Stimulated activated CD4-positive, alpha-beta T cell treated with anti-CD3 and anti-CD28 coated beads, Interleukin-2, amount 100 ng/mL, for 4 hours (primary cell): ENCODE measurements at regions not wholly inside any gene's neighbourhood (a gene's known extent, or its start where the extent isn't known, plus 50 kb on each side); places are given as distances from the start of the nearest gene placed in this dataset.
A peak's percentile ranks its signal among the peaks of the same experiment; 100 is the strongest.

Experiments used
- DNase-seq: peaks from one replicate; pipeline ENCODE4 v3.0.0-alpha.2; 2020; ENCODE audit warnings: low read depth

DNA sequence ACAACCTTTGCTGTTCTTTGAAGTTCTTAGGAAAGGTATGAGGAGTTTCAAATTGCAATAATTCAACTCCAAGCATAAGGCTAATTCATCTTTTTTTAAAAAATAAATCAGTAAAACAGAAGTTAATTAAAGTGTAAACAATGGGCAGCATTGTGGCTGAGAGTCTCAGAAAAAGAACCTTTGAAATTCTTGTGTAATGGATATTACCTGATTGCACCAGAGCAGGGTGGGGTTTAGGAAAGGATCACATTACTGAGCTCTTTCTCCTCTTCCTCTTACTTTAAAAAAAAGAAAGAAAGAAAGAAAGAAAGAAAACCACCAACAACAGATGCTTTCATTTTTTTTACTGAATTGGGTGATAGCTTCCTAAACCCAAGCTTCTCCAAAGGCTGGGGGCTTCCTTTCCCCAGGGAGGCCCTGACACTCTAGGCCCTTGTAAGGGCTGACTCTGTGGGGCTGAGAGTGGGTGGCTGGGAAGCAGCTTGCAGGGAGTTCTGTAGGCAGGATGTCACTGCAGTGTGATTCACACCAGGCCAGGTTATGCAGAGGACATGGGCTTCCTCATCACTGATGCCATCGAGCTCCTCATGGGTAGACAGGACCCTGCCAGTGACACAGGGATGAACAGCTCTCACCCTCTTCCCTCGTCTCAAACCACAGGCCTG lies 564.5 kb downstream of the FGF9 start:
- DNase-seq: peak; percentile 8

DNA sequence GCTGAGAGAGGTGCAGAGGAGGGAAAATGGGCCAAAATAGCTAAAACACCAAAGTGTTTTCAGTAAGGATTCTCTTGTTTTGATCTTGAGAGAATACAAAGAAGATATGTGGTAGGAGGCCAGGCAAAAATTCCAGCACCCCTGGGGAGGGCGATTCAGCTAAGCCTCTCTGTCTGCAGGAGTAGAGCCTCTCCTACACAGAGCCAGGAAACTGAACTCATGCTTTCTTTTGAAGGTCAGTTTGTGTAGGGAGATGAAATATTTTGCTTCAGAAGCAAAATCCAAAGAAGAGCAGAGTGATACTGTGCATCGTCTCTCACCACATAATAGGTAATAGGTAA lies 565.0 kb downstream of the FGF9 start:
- DNase-seq: no peak

DNA sequence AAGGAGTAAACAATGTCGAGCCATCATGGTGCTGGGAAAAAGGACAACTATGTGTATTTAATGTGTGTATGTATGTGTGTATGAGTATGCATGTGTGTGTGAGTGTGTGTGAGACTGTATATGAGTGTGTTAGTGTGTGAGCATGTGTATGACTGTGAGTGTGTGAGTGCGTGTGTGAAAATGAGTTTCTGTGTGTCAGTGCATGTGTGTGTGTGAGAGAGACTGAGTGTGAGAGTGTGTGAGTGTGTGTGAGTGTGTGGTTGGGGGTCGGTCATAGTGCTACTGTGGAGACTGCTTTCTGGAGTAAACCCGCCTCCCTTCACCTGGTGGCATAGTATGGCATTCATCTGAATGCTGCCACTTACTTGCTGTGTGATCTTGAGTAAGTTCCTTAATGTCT lies 567.4 kb downstream of the FGF9 start:
- no peak for DNase-seq

DNA sequence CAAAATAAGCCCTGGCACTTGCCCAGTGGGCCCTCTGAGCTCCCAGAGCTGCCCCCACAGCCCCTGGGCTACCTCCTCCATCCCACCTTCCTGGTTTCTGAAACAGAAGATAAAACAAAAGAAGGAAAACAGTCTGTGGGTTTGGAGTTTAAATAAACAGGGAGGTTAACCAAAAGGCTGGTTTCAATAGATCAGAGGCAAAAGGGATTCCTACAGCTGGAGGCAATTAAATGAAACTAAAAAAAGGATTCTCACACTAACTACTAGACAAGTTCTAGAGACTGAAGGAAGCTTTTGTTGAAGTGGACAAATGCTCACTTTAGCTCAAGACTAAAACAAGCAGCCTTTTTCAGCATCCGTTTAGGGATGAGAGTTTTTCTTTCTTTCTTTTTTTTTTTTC lies 569.8 kb downstream of the FGF9 start:
- no peak for DNase-seq

DNA sequence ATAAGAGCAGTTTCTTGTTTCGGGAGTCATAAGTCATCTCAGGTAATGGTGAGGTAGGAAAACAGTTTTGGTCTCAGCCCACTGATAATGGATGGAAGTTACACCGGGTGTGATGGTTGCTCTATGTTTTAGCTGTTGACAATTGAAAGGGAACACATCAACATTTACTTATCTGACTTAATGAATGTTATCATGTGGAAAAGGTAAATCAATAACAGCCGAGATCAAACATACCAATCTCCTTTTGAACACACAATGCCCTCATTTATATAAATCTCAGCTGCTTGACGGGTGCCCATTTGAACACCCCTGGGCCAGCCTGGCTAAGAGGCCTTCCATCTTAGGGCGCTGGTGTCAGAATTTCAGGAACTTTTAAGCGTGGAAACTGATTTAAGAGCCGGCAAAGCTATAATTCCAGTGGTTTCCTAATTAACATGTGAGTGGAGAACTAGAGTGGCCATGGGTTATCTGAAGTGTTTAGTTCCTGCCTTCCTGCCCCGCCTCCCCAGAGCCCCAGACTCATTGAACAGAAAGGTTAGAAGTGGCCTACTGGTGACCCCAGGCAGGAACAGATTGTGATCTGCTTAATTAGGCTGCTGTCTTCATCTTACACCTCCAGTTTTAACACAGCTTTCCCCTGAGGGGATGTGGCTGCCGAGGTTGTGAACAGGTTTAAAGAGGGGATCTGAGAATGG lies 572.7 kb downstream of the FGF9 start:
- DNase-seq: no peak

DNA sequence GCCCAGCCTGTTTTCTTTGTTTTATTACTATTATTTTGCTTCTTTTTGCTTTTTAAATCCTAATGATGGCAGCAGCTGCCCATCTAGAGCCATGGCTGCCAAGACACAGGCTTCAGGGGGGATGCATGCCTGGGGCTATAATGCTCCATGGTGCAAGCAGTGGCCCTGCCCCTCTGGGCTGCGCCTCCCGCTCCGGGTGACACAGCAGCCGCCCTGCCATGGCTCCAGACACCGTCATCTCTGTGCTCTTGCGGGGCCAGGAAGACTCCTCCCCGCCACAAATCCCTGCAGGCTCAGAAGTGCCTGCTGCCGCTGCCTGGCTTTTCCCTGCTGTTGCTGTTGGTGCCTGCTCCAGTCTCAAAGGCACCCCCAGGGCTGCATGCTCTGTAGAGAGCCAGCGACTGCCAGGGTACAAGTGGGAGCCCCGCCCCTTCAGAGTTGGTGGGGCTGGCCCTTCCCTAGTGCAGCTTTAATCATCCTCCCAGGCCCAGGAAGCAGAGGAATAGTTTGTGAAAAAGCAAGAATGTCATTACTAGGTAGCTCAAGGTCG lies 581.5 kb downstream of the FGF9 start:
- DNase-seq: no peak

DNA sequence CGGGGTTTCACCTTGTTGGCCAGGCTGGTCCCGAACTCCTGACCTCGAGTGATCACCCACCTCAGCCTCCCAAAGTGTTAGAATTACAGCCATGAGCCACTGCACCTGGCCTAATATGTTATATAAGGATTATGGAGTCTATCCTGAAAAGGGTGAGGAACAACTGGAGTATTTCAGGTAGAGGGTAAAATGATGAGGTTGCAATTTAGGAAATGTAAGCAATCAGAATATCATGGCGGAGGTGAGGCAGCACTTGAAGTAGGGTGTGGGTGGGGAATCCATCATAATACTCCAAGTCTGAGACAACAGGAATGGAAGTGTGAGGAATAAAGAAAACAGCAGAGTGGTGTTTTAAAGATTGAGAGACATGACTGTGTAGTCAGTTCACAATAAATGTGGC lies 582.2 kb downstream of the FGF9 start:
- DNase-seq: no peak

GRCh38 chr13:22256111-22256639 lies 585.3 kb downstream of the FGF9 start:
- no peak for DNase-seq

- no peak for DNase-seq
Measured at GRCh38 chr13:22262001-22262885, 591.4 kb downstream of the FGF9 start.

DNA sequence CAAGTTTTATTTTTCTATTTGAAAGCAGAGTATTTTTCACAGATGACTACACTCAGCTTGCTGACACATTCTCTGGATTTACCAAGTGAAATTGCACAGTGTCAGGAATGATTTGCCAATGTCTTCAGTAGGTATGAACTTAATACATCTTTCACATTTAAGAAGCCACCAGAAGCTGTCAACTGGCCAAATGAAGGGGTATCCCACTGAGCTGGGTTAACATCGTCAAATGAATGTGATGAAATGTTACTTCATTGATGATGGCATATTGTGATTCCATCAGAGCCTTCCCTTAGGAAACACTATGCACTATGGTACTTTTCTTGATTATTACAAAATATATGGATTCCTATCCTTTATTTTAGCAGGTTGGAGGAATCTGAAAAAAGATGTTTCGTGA lies 592.3 kb downstream of the FGF9 start:
- DNase-seq: no peak

DNA sequence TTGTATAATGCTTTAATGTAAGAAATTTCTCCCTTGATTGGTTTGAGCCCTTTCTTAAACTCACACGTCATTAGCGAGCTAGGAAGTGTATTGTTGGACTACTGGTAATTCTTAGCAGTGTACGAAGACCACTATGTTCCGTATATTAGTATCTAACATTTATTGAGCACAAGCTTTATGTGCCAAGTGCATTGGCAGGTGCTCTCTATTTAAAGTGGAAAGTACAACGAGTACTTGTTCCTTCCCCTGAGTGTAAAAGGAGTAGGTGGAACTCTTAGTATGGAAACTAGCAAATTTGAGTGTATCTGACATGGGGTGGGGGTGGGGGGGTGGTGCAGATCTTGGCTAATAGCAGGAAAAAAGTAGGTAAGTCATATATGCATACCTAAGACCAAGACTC lies 594.7 kb downstream of the FGF9 start:
- no peak for DNase-seq

GRCh38 chr13:22270881-22271280 lies 600.0 kb downstream of the FGF9 start:
- no peak for DNase-seq

DNA sequence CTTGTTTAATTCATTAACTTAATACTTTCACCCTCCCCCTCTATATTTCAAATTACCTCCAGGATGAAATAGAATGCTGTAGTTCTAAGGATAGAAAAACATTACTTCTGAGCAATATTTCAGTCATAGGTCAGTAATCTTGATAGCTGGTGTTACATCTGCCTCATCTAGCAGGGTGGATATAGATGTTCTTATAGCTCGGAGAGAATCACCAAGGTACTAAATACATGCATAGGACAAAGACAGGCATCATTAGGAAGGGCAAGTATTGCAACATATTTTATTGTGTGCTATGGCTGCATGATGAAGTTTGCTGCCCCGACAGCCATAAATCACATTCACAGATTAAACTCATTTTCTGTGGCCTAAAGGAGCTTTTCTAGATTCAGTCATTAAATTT lies 601.0 kb downstream of the FGF9 start:
- DNase-seq: no peak

GRCh38 chr13:22275393-22275792 lies 604.5 kb downstream of the FGF9 start:
- DNase-seq: no peak

- no peak for DNase-seq
Measured at GRCh38 chr13:22276616-22277015, 605.7 kb downstream of the FGF9 start.

- peak; percentile 44 for DNase-seq
Measured at GRCh38 chr13:22278336-22278929, 607.6 kb downstream of the FGF9 start.

- no peak for DNase-seq
Measured at GRCh38 chr13:22285867-22286266, 615.0 kb downstream of the FGF9 start.

- no peak for DNase-seq
Measured at GRCh38 chr13:22286338-22286737, 615.5 kb downstream of the FGF9 start.

GRCh38 chr13:22287343-22287920 lies 616.6 kb downstream of the FGF9 start:
- no peak for DNase-seq

DNA sequence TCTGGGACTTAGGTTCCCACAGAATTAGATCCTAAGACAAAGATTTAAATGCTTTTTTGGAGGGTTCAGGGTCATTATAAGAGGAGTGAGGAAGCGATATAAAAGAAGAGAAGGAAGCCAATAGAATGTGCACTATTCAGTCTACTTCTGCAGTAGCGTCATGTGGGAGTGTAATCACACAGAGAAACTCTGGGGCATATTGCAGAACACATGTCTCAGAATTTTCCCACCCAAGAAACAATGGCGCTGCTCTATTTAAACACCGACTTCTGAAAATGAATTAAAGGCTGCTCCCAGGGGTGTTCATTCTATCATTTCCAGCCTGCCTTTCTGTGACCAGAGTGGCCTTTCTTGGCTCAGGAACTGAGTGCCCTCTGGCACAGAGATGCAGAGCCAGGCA lies 617.6 kb downstream of the FGF9 start:
- no peak for DNase-seq

DNA sequence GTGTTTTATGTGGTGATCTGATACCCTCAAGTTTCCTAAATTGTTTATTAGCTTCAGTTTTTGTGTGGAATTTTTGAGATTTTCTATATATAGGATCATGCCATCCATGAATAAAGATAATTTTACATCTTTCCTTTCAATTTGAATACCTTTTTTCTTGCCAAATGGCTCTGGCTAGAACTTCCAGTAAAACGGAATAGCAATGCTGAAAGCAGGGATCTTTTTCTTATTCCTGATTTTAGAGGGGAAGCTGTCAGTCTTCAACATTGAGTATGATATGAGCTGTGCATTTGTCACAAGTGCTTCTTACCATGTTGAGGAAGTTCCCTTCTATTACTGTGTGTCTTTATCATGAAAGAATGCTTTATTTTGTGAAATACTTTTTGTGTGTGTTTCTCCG lies 618.8 kb downstream of the FGF9 start:
- DNase-seq: no peak

- no peak for DNase-seq
Measured at GRCh38 chr13:22298530-22298929, 627.7 kb downstream of the FGF9 start.
